ENCODE measurements at regions not wholly inside any gene's neighbourhood (a gene's known extent, or its start where the extent isn't known, plus 50 kb on each side); places are given as distances from the start of the nearest gene placed in this dataset.

DNA sequence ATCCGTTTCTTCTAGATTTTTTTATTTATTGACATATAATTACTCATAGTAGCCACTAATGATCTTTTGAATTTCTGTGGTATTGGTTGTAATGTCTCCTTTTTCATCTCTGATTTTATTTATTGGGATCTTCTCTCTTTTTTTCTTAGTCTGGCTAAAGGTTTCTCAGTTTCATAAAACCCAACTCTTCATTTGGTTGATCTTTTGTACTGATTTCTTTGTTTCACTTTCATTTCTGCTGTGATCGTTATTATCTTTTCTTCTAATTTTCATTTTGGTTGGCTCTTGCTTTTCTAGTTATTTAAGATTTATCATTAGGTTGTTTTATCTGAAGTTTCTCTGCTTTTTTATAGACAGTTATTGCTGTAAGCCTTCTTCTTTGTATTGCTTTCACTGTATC, 463.6 kb upstream of the CRIM1 start:
- WGBS, 2 experiments (ENCODE audit: insufficient coverage in 2 of 2): no CpG with 5 or more reads among the region's 2 CpGs
- Histone ChIP-seq H3K4me1 (ENCODE audit: control insufficient read depth, insufficient read depth, low read length, poor library complexity, severe bottlenecking) (no peaks in the 10 kb centered on the region), H3K9me3 (ENCODE audit: control insufficient read depth, low read length) (no peaks in the 10 kb centered on the region), H3K27ac (ENCODE audit: low read depth, low read length, severe bottlenecking) (no peak overlapping the region), H3K4me3 (ENCODE audit: extremely low read depth, insufficient read depth, low read length, poor library complexity, severe bottlenecking) (no peak overlapping the region), H3K36me3 (ENCODE audit: control insufficient read depth, insufficient read depth, low read length) (no peaks in the 10 kb centered on the region)

DNA sequence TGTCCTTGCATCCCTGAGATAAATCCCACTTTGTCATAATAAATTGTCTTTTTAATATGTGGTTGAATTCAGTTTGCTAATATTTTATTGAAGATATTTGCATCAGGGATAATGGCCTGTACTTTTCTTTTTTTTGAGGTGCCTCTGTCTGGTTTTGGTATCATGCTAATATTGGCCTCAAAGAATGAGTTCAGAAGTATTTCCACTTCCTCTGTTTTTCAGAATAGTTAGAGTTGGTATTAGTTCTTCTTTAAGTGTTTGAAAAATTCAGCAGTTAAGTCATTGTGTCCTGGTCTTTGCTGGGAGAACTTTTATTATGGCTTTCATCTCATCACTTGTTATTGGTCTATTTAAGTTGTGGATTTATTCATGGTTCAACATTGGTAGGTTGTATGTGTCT, 464.1 kb upstream of the CRIM1 start:
- H3K4me3 ChIP-seq (ENCODE audit: extremely low read depth, insufficient read depth, low read length, poor library complexity, severe bottlenecking): no peak overlapping the region
- no peaks in the 10 kb centered on the region for H3K9me3 ChIP-seq (ENCODE audit: control insufficient read depth, low read length)
- no peak overlapping the region for H3K27ac ChIP-seq (ENCODE audit: low read depth, low read length, severe bottlenecking)
- no peaks in the 10 kb centered on the region for H3K4me1 ChIP-seq (ENCODE audit: control insufficient read depth, insufficient read depth, low read length, poor library complexity, severe bottlenecking)
- no peaks in the 10 kb centered on the region for H3K36me3 ChIP-seq (ENCODE audit: control insufficient read depth, insufficient read depth, low read length)

DNA sequence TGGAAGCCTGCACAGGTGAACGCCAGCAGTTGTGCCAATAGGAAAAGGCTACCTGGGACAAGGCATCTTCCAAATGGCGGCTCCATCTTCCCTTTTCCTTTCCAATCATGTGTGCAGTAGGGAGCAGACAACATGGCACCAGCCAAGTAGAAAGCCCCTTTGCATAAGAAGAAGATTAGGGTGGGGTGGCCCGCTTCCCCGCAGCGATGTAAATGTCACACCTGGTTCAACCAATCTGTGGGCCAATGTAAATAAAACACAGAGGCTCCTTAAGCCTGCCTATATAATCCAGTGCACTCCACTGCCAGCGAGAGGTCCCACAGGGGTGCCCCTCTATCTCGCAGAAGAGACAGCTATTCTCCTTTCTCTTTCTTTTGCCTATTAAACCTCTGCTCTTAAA, 468.4 kb upstream of the CRIM1 start:
- H3K36me3 ChIP-seq (ENCODE audit: control insufficient read depth, insufficient read depth, low read length): no peaks in the 10 kb centered on the region
- 85 to 100% methylated on average over 3 to 6 of the region's 7 CpGs for WGBS, 2 experiments (ENCODE audit: insufficient coverage in 2 of 2)
- H3K27ac ChIP-seq (ENCODE audit: low read depth, low read length, severe bottlenecking): no peak overlapping the region
- H3K4me3 ChIP-seq (ENCODE audit: extremely low read depth, insufficient read depth, low read length, poor library complexity, severe bottlenecking): no peak overlapping the region
- no peaks in the 10 kb centered on the region for H3K4me1 ChIP-seq (ENCODE audit: control insufficient read depth, insufficient read depth, low read length, poor library complexity, severe bottlenecking)
- no peaks in the 10 kb centered on the region for H3K9me3 ChIP-seq (ENCODE audit: control insufficient read depth, low read length)

DNA sequence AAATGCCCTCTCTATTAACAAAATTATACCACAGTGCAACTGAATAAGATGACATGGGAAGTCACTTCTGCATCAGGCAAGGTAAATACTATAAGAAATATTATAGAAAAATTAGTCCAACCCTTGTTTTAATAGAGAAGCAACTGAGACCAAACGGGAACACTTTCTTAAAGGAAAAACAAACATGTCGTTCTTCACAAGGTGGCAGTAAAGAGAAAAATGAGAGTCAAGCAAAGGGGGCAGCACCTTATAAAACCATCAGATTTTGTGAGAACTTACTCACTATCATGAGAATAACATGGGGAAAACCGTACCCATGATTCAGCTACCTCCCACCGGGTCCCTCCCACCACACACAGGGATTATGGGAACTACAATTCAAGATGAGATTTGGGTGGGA, 481.7 kb upstream of the CRIM1 start:
- 80% methylated on average over 1 of the region's 4 CpGs; no CpG with 5 or more reads in 1 of the 2 experiments for WGBS, 2 experiments (ENCODE audit: insufficient coverage in 2 of 2)
- no peaks in the 10 kb centered on the region for H3K4me1 ChIP-seq (ENCODE audit: control insufficient read depth, insufficient read depth, low read length, poor library complexity, severe bottlenecking)
- H3K27ac ChIP-seq (ENCODE audit: low read depth, low read length, severe bottlenecking): no peak overlapping the region
- H3K9me3 ChIP-seq (ENCODE audit: control insufficient read depth, low read length): no peaks in the 10 kb centered on the region
- H3K4me3 ChIP-seq (ENCODE audit: extremely low read depth, insufficient read depth, low read length, poor library complexity, severe bottlenecking): no peak overlapping the region
- no peaks in the 10 kb centered on the region for H3K36me3 ChIP-seq (ENCODE audit: control insufficient read depth, insufficient read depth, low read length)

DNA sequence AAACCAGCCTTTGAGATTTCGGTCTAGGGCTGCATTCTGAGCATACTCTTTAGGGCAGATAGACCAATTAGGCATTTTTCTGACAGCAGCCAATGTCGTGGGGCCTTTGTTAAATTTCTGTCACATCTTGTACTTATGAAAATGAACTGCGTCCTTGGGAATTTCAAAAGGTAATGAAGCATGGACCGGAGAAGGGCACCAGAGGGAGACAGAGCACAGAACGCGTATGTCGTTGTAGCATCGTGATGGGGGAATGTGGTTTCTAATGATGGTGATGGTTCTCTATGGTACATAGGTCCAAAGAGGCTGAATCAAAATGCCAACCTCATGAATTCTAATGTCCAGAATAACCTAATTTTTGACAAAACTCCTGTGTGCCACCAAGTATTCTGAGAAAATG, 483.9 kb upstream of the CRIM1 start:
- Histone ChIP-seq H3K4me3 (ENCODE audit: extremely low read depth, insufficient read depth, low read length, poor library complexity, severe bottlenecking) (no peak overlapping the region), H3K27ac (ENCODE audit: low read depth, low read length, severe bottlenecking) (no peak overlapping the region), H3K9me3 (ENCODE audit: control insufficient read depth, low read length) (no peaks in the 10 kb centered on the region), H3K36me3 (ENCODE audit: control insufficient read depth, insufficient read depth, low read length) (no peaks in the 10 kb centered on the region), H3K4me1 (ENCODE audit: control insufficient read depth, insufficient read depth, low read length, poor library complexity, severe bottlenecking) (no peaks in the 10 kb centered on the region)
- WGBS, 2 experiments (ENCODE audit: insufficient coverage in 2 of 2): 78 to 80% methylated on average over 4 of the region's 8 CpGs

DNA sequence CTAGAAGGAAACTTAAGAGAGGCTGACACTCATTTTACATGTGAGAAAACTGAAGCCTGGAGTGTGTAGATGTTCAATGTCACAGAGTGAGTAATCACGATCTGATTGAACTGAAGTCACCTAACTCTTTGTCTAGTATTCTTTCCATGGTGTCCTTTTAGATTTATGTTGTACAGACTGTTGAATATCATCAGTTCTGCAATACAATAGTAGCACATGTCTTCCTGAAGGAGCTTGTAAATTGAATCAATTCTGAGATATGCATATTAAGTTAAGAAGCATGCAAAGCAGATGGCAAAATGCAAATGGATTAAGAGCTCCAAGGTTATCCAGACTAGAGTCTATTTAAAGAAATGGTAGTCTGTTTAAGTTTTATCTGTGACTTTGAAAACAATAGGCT, 484.9 kb upstream of the CRIM1 start:
- Histone ChIP-seq H3K4me3 (ENCODE audit: extremely low read depth, insufficient read depth, low read length, poor library complexity, severe bottlenecking) (no peak overlapping the region), H3K27ac (ENCODE audit: low read depth, low read length, severe bottlenecking) (no peak overlapping the region), H3K36me3 (ENCODE audit: control insufficient read depth, insufficient read depth, low read length) (no peaks in the 10 kb centered on the region), H3K9me3 (ENCODE audit: control insufficient read depth, low read length) (no peaks in the 10 kb centered on the region), H3K4me1 (ENCODE audit: control insufficient read depth, insufficient read depth, low read length, poor library complexity, severe bottlenecking) (no peaks in the 10 kb centered on the region)
- WGBS, 2 experiments (ENCODE audit: insufficient coverage in 2 of 2): 83% methylated on average over 1 of the region's 1 CpG; no CpG with 5 or more reads in 1 of the 2 experiments

DNA sequence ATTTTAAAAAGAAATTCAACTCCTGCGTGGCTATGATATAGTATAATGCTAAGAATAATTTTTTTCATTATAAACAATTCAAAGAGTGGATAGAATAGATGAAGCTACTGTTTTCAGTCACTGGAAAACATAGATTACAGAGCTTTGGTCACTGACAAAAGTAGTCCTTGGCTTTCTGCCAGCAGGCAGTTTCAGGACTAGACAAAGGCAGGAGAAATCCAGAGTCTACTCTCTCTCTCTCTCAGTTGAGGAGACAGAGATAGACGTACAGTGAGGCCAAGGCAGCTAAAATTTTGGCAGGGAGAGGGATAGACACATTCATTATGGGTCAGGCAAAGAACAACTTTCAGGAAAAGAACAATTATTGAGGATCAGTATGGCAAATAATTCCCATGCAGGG, 491.4 kb upstream of the CRIM1 start:
- H3K9me3 ChIP-seq (ENCODE audit: control insufficient read depth, low read length): no peaks in the 10 kb centered on the region
- no peaks in the 10 kb centered on the region for H3K4me1 ChIP-seq (ENCODE audit: control insufficient read depth, insufficient read depth, low read length, poor library complexity, severe bottlenecking)
- no CpG with 5 or more reads among the region's 2 CpGs for WGBS, 2 experiments (ENCODE audit: insufficient coverage in 2 of 2)
- no peaks in the 10 kb centered on the region for H3K36me3 ChIP-seq (ENCODE audit: control insufficient read depth, insufficient read depth, low read length)
- H3K4me3 ChIP-seq (ENCODE audit: extremely low read depth, insufficient read depth, low read length, poor library complexity, severe bottlenecking): no peak overlapping the region
- H3K27ac ChIP-seq (ENCODE audit: low read depth, low read length, severe bottlenecking): no peak overlapping the region

DNA sequence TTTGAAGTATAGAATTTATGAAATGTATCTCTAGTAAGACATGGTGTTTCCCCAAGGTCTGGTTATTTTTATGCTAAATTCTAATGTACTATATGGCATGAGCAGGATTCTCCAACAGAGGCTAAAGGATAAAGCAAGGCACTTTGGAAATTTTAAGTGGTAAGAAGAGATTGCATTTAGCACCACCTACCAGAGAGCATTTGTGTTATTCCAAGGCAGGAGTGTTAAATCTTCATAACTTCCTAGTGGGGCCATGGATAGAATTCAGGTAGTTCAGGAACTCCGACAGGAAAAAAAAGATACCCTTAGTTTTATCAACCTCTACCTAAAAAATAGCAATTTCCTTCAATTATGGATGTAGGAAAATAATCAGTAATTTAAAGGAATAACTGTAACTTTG, 497.4 kb upstream of the CRIM1 start:
- no CpG with 5 or more reads among the region's 1 CpG for WGBS, 2 experiments (ENCODE audit: insufficient coverage in 2 of 2)
- no peak overlapping the region for H3K27ac ChIP-seq (ENCODE audit: low read depth, low read length, severe bottlenecking)
- H3K9me3 ChIP-seq (ENCODE audit: control insufficient read depth, low read length): no peaks in the 10 kb centered on the region
- H3K36me3 ChIP-seq (ENCODE audit: control insufficient read depth, insufficient read depth, low read length): no peaks in the 10 kb centered on the region
- no peaks in the 10 kb centered on the region for H3K4me1 ChIP-seq (ENCODE audit: control insufficient read depth, insufficient read depth, low read length, poor library complexity, severe bottlenecking)
- H3K4me3 ChIP-seq (ENCODE audit: extremely low read depth, insufficient read depth, low read length, poor library complexity, severe bottlenecking): no peak overlapping the region

DNA sequence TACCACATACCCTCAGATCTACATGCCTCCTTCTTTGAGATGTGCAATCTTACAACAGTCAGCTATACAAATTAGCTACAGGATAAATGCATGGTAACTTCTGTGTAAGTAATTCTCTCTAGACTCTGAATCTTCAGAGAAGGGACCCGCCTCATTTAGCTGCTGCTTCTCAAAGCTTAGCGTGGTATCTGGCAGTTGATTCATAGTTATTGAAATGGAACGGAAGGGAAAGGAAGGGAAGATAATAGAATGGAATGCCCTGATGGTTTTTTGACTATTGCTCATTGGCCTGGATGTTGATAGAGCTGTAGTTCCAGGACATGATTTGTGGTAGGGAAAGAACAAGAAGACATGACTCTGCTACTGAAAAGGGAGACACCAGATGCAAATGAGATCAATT, 498.1 kb upstream of the CRIM1 start:
- Histone ChIP-seq H3K27ac (ENCODE audit: low read depth, low read length, severe bottlenecking) (no peak overlapping the region), H3K4me1 (ENCODE audit: control insufficient read depth, insufficient read depth, low read length, poor library complexity, severe bottlenecking) (no peaks in the 10 kb centered on the region), H3K9me3 (ENCODE audit: control insufficient read depth, low read length) (no peaks in the 10 kb centered on the region), H3K36me3 (ENCODE audit: control insufficient read depth, insufficient read depth, low read length) (no peaks in the 10 kb centered on the region), H3K4me3 (ENCODE audit: extremely low read depth, insufficient read depth, low read length, poor library complexity, severe bottlenecking) (no peak overlapping the region)
- 82 to 90% methylated on average over 3 of the region's 3 CpGs for WGBS, 2 experiments (ENCODE audit: insufficient coverage in 2 of 2)

DNA sequence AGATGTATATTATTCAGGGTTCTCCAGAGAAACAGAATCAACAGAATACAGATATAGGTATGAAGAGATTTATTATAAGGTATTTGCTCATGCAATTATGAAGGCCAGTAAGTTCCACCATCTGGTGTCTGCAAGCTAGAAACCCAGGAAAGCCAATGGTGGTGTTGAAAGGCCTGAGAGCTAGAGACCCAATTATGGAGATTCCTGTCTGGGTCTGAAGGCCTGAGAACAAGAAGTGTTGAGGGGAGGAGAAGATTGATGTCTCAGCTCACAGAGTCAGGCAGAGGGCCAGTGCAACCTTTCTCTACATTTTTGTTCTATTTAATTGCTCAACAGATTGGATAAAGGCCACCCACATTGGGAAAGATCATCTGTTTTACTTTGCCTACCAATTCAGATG, 524.2 kb upstream of the CRIM1 start:
- Histone ChIP-seq H3K9me3 (ENCODE audit: control insufficient read depth, low read length) (no peaks in the 10 kb centered on the region), H3K4me1 (ENCODE audit: control insufficient read depth, insufficient read depth, low read length, poor library complexity, severe bottlenecking) (no peaks in the 10 kb centered on the region), H3K27ac (ENCODE audit: low read depth, low read length, severe bottlenecking) (no peak overlapping the region), H3K36me3 (ENCODE audit: control insufficient read depth, insufficient read depth, low read length) (no peaks in the 10 kb centered on the region), H3K4me3 (ENCODE audit: extremely low read depth, insufficient read depth, low read length, poor library complexity, severe bottlenecking) (no peak overlapping the region)

DNA sequence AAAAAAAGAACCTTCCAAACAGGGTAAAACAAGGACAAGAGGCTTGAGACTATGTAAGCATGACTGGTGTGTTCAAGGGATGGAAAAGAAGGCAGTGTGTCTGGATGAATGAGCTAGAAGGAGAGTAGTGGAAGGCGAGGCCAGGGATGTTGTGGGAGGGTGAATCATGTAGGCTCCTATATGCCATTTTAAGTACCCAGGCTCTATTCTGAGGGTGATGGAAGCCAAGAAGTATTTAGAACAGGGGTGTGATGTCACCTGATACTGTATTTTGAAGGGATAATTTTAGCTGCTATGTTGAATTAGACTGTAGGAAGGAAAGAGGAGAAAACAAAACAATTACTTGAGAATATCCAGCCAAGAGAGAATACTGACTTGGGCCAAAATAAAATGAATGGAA, 524.7 kb upstream of the CRIM1 start:
- Histone ChIP-seq H3K4me3 (ENCODE audit: extremely low read depth, insufficient read depth, low read length, poor library complexity, severe bottlenecking) (no peak overlapping the region), H3K27ac (ENCODE audit: low read depth, low read length, severe bottlenecking) (no peak overlapping the region), H3K9me3 (ENCODE audit: control insufficient read depth, low read length) (no peaks in the 10 kb centered on the region), H3K36me3 (ENCODE audit: control insufficient read depth, insufficient read depth, low read length) (no peaks in the 10 kb centered on the region), H3K4me1 (ENCODE audit: control insufficient read depth, insufficient read depth, low read length, poor library complexity, severe bottlenecking) (no peaks in the 10 kb centered on the region)
- 100% methylated on average over 1 of the region's 1 CpG for whole genome bisulfite sequencing, 2 experiments (ENCODE audit: insufficient coverage in 2 of 2)

DNA sequence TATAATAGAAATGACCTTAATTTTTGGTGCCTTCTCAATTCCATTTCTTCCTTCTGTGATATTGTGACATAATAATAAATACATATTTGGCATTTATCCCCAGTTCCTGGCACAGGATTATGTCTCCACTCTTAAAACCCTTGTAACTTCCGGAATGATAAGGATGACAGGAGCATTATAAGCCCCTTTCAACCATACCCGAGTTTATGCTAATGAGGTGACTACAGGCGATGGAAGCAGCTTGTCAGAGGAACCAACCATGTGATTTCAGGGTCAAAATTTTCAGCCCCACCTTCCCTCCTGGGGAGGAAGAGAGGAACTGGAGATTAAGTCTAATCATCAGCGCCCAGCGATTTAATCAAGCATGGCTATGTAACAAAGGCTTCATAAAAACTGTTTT, 528.5 kb upstream of the CRIM1 start:
- no peaks in the 10 kb centered on the region for H3K36me3 ChIP-seq (ENCODE audit: control insufficient read depth, insufficient read depth, low read length)
- H3K4me3 ChIP-seq (ENCODE audit: extremely low read depth, insufficient read depth, low read length, poor library complexity, severe bottlenecking): no peak overlapping the region
- no peaks in the 10 kb centered on the region for H3K4me1 ChIP-seq (ENCODE audit: control insufficient read depth, insufficient read depth, low read length, poor library complexity, severe bottlenecking)
- WGBS, 2 experiments (ENCODE audit: insufficient coverage in 2 of 2): 100% methylated on average over 2 of the region's 5 CpGs
- no peaks in the 10 kb centered on the region for H3K9me3 ChIP-seq (ENCODE audit: control insufficient read depth, low read length)
- H3K27ac ChIP-seq (ENCODE audit: low read depth, low read length, severe bottlenecking): no peak overlapping the region
